Body of pancreas (tissue), 4 donors: ENCODE measurements at regions not wholly inside any gene's neighbourhood (a gene's known extent, or its start where the extent isn't known, plus 50 kb on each side); places are given as distances from the start of the nearest gene placed in this dataset.

Source experiments
- POLR2A ChIP-seq, 3 donors: fragments of 450-650 bp; IDR thresholded peaks; one replicate each; pipeline ENCODE4 v1.6.1; 2016; ENCODE audit warnings: antibody characterized with exemption in 3 of 3, mild to moderate bottlenecking in 2 of 3
- TF ChIP-seq, protein P1 (sequence below), 7 experiments: fragments of 450-650 bp in 4 of 7; fragments of 200-600 bp in 3 of 7; sonication (generic) in 3 of 7; IDR thresholded peaks; one replicate each; pipeline ENCODE4 v1.5.1; 2016 to 2019; ENCODE audit warnings: antibody characterized with exemption in 7 of 7

- no peak for TF ChIP-seq POLR2A (IDR thresholded peaks at IDR 0.05)
- TF ChIP-seq, protein P1, sequence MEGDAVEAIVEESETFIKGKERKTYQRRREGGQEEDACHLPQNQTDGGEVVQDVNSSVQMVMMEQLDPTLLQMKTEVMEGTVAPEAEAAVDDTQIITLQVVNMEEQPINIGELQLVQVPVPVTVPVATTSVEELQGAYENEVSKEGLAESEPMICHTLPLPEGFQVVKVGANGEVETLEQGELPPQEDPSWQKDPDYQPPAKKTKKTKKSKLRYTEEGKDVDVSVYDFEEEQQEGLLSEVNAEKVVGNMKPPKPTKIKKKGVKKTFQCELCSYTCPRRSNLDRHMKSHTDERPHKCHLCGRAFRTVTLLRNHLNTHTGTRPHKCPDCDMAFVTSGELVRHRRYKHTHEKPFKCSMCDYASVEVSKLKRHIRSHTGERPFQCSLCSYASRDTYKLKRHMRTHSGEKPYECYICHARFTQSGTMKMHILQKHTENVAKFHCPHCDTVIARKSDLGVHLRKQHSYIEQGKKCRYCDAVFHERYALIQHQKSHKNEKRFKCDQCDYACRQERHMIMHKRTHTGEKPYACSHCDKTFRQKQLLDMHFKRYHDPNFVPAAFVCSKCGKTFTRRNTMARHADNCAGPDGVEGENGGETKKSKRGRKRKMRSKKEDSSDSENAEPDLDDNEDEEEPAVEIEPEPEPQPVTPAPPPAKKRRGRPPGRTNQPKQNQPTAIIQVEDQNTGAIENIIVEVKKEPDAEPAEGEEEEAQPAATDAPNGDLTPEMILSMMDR (IDR thresholded peaks at IDR 0.05) = no peak
Observed at GRCh38 chr2:145116056-145116455, 596.1 kb upstream of the ZEB2 start.
